NCI-H146 (cell line): ENCODE measurements at regions not wholly inside any gene's neighbourhood (a gene's known extent, or its start where the extent isn't known, plus 50 kb on each side); places are given as distances from the start of the nearest gene placed in this dataset.

Experiments
- DNase-seq: peaks from one replicate; lab custom pipeline; 2025; lab: John Stamatoyannopoulos, UW

GRCh38 chr3:117892431-117892841, 1142.2 kb downstream of the IGSF11 start:
- DNase-seq, result no peak

DNA sequence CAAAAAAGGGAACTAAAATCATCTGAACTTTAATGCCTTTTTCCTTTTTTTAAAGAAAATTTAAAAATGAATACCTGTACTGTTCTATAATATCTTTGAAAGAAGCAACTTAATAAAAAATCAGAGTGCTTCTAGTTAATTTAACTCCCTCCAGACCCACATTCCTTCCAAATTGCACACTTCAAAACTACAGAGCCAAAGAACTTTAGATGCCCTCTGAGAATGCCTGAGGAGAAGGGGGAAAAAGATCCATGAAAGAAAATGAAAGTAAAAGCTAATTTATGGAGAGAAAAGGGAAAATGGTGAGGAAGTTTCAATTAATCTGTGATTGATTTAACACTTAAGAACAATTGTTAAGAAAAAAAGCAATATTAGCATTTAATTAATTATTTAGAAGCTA, 1141.6 kb downstream of the IGSF11 start:
- DNase-seq, result no peak

- DNase-seq, result peak; percentile 45
Observed at GRCh38 chr3:117893638-117894037, 1141.0 kb downstream of the IGSF11 start.

GRCh38 chr3:117898722-117899522, 1135.7 kb downstream of the IGSF11 start:
- DNase-seq, result peak; percentile 5

- DNase-seq, result no peak
Observed at GRCh38 chr3:117903226-117903625, 1131.4 kb downstream of the IGSF11 start.

DNA sequence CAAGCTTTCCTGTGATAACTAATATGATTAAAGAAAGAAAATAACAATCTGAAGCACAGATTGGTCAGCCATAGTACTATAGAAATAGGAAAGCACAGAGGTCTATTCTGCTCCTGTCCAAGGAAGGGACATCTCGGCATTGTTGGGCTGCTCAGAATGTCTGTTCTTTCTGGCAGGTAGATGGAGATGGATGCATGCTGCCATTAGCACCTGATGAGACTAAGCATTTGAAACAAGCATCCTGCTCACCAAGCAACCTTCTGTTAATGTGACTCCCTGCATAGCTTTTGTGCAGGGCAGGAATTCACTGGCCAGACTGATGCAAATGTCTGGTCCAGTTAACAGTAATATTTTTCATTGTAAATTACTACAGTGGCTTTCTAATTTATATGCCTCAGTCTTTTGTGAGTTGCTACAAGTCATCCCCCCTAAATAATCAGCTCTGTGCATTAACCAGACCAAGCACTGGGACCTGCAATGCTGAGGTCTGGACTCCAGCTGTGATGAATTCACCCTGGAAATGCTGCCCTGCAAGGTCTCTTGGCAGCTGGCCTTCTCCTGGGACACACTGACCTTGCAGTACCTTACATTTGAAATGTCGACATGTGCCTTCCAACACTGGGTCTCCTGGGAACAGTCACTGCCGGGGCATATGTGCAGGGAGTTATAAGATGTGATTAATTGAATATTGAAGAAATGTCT, 1123.7 kb downstream of the IGSF11 start:
- DNase-seq, result no peak

- DNase-seq, result no peak
Observed at GRCh38 chr3:117912352-117912751, 1122.3 kb downstream of the IGSF11 start.

- no peak for DNase-seq
Observed at GRCh38 chr3:117914540-117915100, 1120.0 kb downstream of the IGSF11 start.

- DNase-seq, result no peak
Observed at GRCh38 chr3:117916839-117917238, 1117.8 kb downstream of the IGSF11 start.

- no peak for DNase-seq
Observed at GRCh38 chr3:117919621-117920020, 1115.0 kb downstream of the IGSF11 start.

- DNase-seq, result no peak
Observed at GRCh38 chr3:117920253-117920898, 1114.3 kb downstream of the IGSF11 start.

DNA sequence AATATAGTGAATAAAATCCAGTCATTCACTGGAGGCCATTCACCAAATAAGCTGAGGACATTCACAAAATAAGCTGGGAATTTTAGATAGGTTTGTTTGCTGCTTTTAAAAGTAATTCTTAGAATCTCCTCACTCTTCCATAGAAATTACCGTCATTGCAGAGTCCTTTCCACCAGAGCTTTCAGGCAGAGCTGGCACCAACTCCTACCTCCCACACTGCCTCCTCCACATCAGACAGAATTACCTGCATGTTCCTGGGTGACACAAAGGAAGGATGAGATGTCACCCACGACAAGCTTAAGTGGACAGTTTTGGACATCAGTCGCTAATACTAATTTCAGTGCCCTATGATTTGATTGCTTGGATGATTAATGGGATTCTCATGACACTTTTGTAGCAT, 1113.2 kb downstream of the IGSF11 start:
- DNase-seq, result no peak

DNA sequence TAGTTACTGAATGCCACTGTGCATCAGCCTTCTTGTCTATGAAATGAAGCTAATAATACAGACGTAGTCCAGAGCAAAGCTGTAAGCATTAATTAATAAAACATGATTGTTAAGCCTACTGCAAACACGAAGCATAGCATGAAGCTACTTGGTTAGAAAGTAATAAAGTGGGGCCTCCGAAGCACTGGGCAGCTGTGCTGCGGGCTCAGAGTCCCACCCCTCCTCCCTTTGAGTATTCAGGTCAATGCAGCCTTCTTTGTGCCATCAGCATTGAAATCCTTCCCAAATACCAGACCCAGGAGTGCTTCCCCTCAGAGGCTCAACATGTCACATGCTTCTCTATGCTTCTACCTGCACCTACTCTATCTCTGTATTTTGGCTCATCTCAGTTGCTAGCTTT, 1112.6 kb downstream of the IGSF11 start:
- DNase-seq, result no peak

DNA sequence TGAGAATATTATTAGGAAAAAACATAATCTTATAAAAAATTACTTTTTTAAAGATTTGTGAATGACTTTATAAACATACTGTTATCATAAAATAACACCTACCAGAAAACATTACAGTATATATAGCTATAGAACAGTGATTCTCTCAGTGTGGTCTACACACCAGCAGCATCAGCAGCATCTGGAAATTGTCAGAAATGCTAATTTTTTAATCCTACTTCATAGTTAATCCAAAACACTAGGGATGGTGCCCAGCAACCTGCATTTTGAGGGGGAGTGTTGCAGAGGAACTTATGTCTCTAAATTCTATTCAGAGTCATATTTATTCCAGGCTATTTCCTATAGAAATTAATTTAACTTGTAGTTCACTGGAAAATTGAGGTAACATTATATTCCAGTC, 1107.8 kb downstream of the IGSF11 start:
- no peak for DNase-seq

DNA sequence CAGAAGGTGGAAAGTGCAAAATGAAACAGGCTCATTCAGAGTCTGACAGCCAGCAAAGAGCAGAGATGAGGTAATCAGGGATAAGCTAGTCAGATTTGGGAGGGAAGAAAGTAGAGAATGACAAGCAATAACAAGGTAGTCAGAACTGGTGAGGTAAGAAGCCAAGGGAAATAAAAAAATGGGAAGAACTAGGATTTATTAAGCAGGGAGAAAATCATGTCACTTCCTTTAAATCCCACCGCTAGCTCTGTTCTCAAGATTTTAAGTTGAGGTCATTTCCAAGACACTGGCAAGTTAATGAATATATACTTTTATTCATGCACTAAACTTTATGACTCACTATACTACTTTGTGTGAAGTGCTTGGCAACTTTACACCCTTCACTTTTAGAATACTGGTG, 1106.8 kb downstream of the IGSF11 start:
- no peak for DNase-seq

DNA sequence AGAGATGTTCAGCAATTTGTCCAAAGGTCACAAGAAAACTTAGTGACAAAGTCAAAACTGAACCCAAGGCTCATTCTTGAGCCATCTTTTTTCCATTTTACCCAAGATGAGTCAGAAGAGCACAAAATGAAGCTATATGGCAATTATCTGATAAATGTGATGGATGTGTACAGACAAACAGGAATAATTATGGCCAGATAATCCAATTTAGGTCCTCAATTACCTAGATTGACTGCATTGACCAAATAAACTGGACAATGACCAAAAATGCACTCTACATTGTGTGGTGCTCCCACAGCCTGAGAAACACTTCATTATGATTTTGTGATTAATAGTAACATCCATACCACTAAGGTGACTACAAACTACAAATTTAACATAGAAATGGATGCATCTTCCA, 1105.8 kb downstream of the IGSF11 start:
- no peak for DNase-seq

GRCh38 chr3:117932441-117932840, 1102.2 kb downstream of the IGSF11 start:
- DNase-seq, result no peak

DNA sequence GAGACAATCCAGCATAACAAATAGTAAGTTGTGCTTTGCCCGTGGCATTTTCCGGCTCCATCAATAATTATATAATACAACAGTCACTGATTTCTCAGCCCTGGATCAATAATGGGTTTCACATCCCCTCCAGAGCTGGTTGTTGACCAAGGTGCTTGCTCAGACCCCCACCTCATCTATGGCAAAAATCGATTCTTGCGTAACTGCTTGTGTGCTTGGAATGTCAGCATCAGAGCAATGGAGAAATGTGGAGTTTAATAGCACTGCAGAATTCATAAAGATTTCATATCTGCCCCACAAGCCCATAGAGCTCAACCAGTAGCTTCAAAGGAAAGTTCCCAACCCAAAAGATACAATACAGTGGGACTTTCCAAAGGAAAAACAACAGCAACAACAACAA, 1098.5 kb downstream of the IGSF11 start:
- no peak for DNase-seq

- DNase-seq, result no peak
Observed at GRCh38 chr3:117938974-117939373, 1095.7 kb downstream of the IGSF11 start.

- no peak for DNase-seq
Observed at GRCh38 chr3:117939425-117940027, 1095.1 kb downstream of the IGSF11 start.

- no peak for DNase-seq
Observed at GRCh38 chr3:117941015-117941414, 1093.6 kb downstream of the IGSF11 start.

DNA sequence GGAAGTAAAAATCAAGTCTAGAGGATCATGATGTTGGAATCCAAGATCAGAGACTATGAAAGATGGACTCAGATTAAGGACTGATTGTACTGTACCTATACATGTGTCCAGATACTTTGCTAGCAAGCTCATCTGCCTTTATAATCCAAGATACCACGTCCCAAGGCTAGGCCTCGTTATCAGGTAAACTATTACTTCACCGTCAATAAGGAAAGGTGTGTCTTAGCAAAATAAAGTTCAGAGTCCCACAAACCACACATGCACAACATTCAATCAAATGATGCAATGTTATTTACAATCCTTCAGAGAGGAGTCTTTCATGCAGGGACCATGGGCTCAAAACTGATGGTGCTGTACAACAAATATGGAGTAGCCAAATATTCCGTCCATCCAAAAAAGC, 1092.9 kb downstream of the IGSF11 start:
- DNase-seq, result no peak
